ENCODE measurements at regions not wholly inside any gene's neighbourhood (a gene's known extent, or its start where the extent isn't known, plus 50 kb on each side); places are given as distances from the start of the nearest gene placed in this dataset.
A peak's percentile ranks its signal among the peaks of the same experiment; 100 is the strongest.
"Not testable (repeated sequence)": the region's sequence is repeated elsewhere in the genome, so short reads cannot be mapped to it uniquely, and the experiment has no call there.

DNA sequence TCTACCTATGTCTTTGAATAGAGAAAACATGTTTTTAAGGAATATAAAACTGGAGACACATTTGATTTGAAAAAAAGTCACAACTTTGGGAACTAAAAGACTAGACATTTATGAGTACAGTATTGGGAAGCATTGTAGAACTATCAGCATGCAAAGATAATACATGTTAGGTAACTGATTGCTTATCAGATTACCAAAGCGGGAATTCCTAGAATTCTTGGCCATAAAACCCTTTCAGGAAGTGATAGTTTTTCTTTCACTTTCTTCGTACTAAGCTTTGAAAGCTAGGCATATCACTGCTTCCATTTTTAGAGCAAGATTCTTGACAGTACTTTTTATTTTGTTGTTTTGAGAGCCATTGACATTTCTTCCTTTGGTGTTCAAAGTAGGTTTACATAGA, 646.6 kb upstream of the PITX2 start:
- TF ChIP-seq POLR2A (IDR thresholded peaks at IDR 0.05; ENCODE audit: low read length) (no peak), GATA1 (IDR thresholded peaks at IDR 0.05; ENCODE audit: low read depth, low read length) (no peak)
- DNase-seq: no peak

DNA sequence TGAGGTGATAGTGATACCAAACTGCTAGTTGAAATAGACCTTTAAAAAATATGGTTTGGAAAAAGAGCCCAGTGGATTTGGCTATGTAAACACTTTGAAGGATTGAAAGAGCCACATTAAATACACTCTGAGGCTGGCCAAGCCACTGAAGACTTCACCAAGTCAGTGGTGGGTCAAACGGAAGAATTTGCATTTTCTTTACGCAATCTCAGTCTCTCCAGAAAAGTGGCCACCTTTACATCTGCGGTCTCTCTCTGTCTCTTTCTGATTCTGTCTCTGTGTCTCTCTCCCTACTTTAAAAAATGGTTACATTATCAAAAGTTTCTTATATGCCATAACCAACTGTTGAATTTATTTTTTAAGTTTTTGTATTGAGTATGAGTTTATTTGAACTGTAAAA, 651.2 kb upstream of the PITX2 start:
- no peak for DNase-seq
- TF ChIP-seq GATA1 (IDR thresholded peaks at IDR 0.05; ENCODE audit: low read depth, low read length) (no peak), POLR2A (IDR thresholded peaks at IDR 0.05; ENCODE audit: low read length) (no peak)

DNA sequence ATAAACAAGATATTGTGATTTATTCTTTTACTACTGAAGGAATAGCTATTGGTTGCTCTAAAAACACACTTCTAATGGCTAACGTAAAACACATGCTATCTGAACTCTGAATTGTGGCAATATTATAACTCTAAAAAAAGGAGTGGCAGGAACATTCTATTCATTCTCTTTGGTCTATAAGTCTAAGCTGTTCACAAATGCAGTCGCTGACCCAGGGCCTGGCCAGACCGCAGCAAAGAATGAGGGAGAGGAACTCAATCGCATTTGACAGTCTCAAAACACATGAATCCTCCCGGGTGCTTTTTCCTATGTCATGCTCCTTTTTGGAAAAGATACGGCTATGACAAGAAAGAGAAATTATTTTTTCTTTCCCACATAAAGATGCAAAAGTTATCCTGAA, 651.6 kb upstream of the PITX2 start:
- DNase-seq: no peak
- TF ChIP-seq GATA1 (IDR thresholded peaks at IDR 0.05; ENCODE audit: low read depth, low read length) (no peak), POLR2A (IDR thresholded peaks at IDR 0.05; ENCODE audit: low read length) (no peak)

DNA sequence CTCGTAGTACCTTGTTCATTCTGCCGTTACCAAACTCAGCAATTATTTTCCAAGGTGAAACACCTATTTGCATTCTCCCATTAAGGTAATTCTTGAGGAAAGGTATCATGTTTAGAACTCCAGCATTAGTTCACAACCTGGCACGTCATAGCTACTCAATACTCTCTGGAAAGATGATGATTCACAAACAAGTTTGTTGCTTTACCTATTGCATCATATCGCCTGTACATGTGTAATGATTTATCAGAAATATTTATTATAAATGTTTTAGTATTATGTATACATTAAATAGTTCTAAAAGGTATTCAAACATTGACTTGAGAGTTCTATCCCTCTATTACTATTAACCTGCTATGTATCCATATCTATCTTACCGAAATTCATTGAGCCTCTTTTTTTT, 658.3 kb upstream of the PITX2 start:
- TF ChIP-seq GATA1 (IDR thresholded peaks at IDR 0.05; ENCODE audit: low read depth, low read length) (no peak), POLR2A (IDR thresholded peaks at IDR 0.05; ENCODE audit: low read length) (no peak)
- no peak for DNase-seq

DNA sequence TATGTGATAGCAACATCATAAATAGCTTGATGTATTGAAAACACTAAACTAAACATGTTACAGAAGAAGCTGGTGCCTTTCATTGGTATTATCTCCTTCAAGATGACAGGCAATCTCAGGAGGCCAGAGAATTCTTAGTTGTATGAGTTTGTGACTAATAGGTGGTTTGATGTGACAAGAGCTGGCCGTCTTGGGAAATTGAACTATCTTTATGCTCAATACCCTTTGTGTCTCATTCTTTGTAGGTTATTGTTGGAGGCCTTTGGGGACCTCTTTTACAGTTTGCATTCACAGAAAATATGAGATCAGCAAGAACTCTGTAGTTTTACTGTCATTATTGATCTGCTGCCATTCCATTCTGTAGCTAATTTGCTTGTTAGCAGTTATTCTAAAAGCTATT, 659.2 kb upstream of the PITX2 start:
- TF ChIP-seq POLR2A (IDR thresholded peaks at IDR 0.05; ENCODE audit: low read length) (no peak), GATA1 (IDR thresholded peaks at IDR 0.05; ENCODE audit: low read depth, low read length) (no peak)
- no peak for DNase-seq

DNA sequence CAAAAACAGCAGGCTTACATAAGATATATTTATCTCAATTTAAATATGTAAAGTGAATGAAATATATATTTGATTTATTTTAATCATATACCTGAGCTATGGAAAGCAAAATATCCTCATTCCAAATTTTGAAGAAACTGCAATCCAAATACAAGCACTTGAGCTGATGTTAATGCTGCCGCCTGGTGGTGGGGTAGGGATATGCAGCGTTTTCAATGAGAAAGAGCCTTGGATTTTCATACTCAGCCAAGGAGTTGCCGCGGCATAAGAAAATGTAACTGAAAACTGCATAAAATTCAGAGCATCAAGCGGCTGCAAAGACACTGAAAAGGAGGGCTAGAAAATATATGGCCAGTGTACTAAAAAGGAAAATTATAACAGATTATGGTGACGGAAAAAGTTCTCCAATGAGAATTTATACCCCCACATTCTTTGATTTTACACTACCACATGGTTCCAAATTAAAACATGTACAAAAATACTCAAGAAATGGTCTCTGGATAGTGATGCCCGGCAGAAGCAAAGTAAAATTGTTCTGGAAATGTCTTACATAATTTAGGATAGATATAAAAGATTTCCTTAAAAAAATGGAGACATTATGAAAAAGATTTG, 660.3 kb upstream of the PITX2 start:
- DNase-seq: peak; percentile 39 to 70
- TF ChIP-seq GATA1 (IDR thresholded peaks at IDR 0.05; ENCODE audit: low read depth, low read length) (no peak), POLR2A (IDR thresholded peaks at IDR 0.05; ENCODE audit: low read length) (no peak)

DNA sequence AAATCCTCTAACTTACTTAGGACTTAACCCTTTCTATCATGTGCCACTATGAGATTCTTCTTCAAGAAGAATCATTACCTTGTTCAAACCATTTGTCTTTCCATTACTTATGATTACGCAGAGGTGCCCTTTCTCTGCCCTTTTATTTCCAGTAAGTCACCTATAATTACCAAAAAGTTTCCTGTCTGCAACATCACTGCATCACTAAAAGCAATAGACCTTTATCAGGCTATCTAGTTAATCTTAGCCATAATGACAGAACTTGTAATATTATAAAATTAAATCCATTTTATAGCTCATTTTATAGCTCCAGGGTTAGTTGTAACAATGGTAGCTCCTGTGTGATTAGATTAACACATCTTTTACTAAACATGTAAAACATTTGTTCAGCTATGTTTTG, 673.6 kb upstream of the PITX2 start:
- no peak for DNase-seq
- TF ChIP-seq GATA1 (IDR thresholded peaks at IDR 0.05; ENCODE audit: low read depth, low read length) (no peak), POLR2A (IDR thresholded peaks at IDR 0.05; ENCODE audit: low read length) (no peak)

DNA sequence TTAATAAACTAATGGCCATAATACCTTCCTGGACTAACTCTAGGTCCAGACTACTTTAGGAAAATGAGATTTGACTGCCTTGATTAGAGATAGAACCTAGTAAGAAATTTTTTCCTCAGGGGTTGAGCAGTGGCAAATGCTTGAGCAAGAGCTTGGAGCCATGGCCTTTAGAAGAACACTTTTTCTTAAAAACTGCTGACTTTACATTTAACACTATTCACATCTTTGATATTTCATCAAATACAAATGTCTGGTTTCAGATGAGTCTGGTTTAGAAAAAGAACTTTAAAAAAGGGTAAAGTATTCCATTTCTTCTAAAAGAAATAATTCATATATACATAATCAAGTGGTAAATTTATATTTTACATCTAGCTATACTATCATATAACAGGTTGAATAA, 680.9 kb upstream of the PITX2 start:
- DNase-seq: no peak
- no peak for TF ChIP-seq POLR2A (IDR thresholded peaks at IDR 0.05; ENCODE audit: low read length)
- TF ChIP-seq GATA1 (IDR thresholded peaks at IDR 0.05; ENCODE audit: low read depth, low read length): no peak

DNA sequence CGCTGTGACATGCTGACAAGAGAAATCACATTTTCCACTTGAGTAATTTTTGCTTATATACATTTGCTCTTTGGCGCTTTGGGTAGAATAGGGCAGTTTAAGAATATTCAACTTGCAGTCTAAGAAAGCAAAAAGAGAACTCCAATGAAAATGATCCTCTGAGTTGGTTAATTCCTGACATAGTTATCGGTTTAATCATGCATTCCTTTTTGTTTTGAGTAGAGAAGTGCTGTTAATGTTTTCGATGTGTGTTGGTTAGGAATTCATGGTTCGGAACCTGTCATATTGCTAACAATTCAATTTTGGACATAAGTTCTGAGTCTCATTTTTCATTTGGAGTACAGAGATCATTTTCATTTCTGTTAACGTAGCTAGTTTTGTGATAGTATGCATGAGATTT, 700.6 kb upstream of the PITX2 start:
- TF ChIP-seq POLR2A (IDR thresholded peaks at IDR 0.05; ENCODE audit: low read length) (no peak), GATA1 (IDR thresholded peaks at IDR 0.05; ENCODE audit: low read depth, low read length) (no peak)
- no peak for DNase-seq

DNA sequence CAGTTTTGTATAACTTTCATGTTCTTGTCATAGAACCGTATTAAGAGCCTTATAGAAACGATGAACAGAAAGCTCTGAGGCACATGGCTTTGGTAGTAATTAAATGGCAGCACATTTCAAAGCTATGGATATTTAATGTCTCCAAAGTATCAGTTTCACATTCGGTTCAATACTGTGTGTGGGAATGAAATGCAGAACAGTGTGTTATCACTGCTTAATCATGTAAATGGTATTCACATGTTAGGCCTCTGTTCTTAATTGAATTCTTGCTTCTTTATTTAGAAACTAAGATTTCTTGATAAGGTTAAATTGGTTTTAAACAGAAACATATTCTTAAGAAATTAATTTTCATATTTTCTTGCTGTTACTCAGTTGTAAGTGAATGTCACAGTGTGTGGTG, 701.0 kb upstream of the PITX2 start:
- TF ChIP-seq POLR2A (IDR thresholded peaks at IDR 0.05; ENCODE audit: low read length) (no peak), GATA1 (IDR thresholded peaks at IDR 0.05; ENCODE audit: low read depth, low read length) (no peak)
- no peak for DNase-seq

DNA sequence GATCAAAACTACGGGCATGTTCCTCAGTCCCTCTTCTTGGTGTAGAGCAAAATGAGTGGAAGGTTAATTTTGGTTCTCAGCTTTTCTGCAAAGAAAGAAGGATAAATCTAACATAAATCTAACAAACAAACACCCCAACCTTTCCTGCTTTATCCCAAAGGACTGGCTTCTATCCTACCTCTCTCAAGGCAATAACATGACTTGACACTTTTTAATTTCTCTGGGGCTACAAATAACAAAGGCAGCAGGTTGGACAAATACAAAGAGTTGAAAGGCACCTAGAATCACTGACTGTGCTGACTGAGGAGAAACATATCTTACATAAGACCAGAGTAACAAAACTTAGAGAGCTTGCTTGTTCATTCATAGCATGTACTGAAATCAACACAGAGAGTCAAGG, 703.6 kb upstream of the PITX2 start:
- no peak for DNase-seq
- TF ChIP-seq POLR2A (IDR thresholded peaks at IDR 0.05; ENCODE audit: low read length) (no peak), GATA1 (IDR thresholded peaks at IDR 0.05; ENCODE audit: low read depth, low read length) (no peak)

DNA sequence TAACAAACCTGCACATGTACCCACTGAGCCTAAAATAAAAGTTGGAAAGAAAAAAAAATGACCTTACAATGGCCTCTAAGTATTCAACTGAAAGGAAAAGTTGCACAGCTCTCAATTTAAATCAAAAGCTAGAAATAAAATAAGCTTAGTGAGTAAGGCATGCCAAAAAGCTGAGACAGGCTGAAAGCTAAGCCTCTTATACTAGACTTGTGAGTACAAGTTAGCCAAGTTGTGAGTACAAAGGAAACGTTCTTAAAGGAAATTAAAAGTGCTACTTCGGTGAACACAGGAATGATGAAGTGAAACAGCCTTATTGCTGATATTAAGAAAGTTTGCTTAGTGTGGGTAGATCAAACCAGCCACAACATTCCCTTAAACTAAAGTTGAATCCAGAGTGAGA, 707.9 kb upstream of the PITX2 start:
- TF ChIP-seq GATA1 (IDR thresholded peaks at IDR 0.05; ENCODE audit: low read depth, low read length) (no peak), POLR2A (IDR thresholded peaks at IDR 0.05; ENCODE audit: low read length) (no peak)
- no peak for DNase-seq

DNA sequence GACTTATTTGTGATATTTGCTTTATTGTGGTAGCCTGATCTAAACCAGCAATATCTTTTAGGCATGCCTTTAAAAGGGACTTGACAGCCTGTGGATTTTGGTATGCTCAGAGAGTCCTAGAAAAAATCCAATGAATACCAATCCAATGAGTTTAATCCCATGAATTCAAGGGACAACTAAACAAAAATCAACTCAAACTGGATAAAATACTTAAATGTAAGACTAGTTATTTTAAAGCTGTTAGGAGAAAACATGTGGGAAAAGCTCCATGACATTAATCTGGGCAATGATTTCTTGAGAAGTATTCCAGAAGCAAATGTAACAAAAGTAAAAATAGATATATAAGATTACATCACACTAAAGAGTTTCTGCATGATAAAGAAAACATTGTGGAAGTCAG, 711.5 kb upstream of the PITX2 start:
- DNase-seq: no peak
- TF ChIP-seq GATA1 (IDR thresholded peaks at IDR 0.05; ENCODE audit: low read depth, low read length) (no peak), POLR2A (IDR thresholded peaks at IDR 0.05; ENCODE audit: low read length) (no peak)

DNA sequence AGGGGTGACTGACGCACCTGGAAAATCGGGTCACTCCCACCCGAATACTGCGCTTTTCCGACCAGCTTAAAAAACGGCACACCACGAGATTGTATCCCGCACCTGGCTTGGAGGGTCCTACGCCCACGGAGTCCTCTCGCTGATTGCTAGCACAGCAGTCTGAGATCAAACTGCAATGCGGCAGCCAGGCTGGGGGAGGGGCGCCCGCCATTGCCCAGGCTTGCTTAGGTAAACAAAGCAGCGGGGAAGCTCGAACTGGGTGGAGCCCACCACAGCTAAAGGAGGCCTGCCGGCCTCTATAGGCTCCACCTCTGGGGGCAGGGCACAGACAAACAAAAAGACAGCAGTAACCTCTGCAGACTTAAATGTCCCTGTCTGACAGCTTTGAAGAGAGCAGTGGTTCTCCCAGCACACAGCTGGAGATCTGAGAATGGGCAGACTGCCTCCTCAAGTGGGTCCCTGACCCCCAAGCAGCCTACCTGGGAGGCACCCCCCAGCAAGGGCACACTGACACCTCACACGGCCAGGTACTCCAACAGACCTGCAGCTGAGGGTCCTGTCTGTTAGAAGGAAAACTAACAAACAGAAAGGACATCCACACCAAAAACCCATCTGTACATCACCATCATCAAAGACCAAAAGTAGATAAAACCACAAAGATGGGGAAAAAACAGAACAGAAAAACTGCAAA, 714.5 kb upstream of the PITX2 start:
- not testable (repeated sequence) for DNase-seq

DNA sequence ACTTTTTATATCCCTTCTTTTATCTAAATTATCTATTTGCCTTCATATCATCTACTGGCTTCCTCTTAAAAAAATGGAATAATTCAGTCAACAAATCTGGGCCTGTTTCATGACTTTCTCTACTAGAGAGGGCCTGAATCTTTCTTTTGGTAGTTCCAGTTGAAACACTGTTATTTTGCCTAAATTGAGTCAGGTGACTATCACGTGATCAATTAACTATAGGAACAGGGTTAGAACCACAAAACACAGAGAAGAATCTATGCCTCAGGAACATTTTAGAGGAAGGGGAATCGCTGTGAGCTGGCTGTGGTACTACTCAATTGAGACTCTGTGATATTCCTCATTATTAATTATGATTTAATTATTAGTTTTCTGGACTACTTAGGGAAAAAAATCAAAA, 736.7 kb upstream of the PITX2 start:
- TF ChIP-seq GATA1 (IDR thresholded peaks at IDR 0.05; ENCODE audit: low read depth, low read length) (no peak), POLR2A (IDR thresholded peaks at IDR 0.05; ENCODE audit: low read length) (no peak)
- DNase-seq: no peak
